SK-N-SH (cell line): ENCODE measurements at regions not wholly inside any gene's neighbourhood (a gene's known extent, or its start where the extent isn't known, plus 50 kb on each side); places are given as distances from the start of the nearest gene placed in this dataset.

Experiments used
- CTCF ChIP-seq: fragments of 200-600 bp; sonication (generic); IDR thresholded peaks from 2 replicates; pipeline ENCODE4 v1.6.1; 2017; ENCODE audit warnings: antibody characterized with exemption, mild to moderate bottlenecking, moderate library complexity
- EZH2phosphoT487 ChIP-seq: fragments of 200-600 bp; sonication (generic); IDR thresholded peaks from 2 replicates; pipeline ENCODE4 v1.6.1; 2017; ENCODE audit warnings: low read depth, mixed run types, mild to moderate bottlenecking, antibody characterized with exemption, moderate library complexity, borderline replicate concordance
- YY1 ChIP-seq: IDR thresholded peaks from 2 replicates; pipeline ENCODE4 v1.4.0; 2012; ENCODE audit warnings: low read depth, mild to moderate bottlenecking

- TF ChIP-seq YY1 (no peak), EZH2phosphoT487 (no peak), CTCF (no peak)
Measured at GRCh38 chr17:79412886-79413390, 197.9 kb downstream of the RBFOX3 start.
